ENCODE measurements at regions not wholly inside any gene's neighbourhood (a gene's known extent, or its start where the extent isn't known, plus 50 kb on each side); places are given as distances from the start of the nearest gene placed in this dataset.
"Not testable (repeated sequence)": the region's sequence is repeated elsewhere in the genome, so short reads cannot be mapped to it uniquely, and the experiment has no call there.

- H3K27ac ChIP-seq: no peak overlapping the region
- H3K36me3 ChIP-seq: no peaks in the 10 kb centered on the region
- TF ChIP-seq POLR2A (IDR thresholded peaks at IDR 0.05) (no peak), CTCF (IDR thresholded peaks at IDR 0.05) (no peak)
- no peaks in the 10 kb centered on the region for H3K9me3 ChIP-seq
- peaks cover 0 to 4% of the 10 kb centered on the region in 2 donors for H3K4me1 ChIP-seq
- H3K4me3 ChIP-seq (replicated peaks in 1 of 3): no peak overlapping the region
- H3K27me3 ChIP-seq: no peaks in the 10 kb centered on the region
- 77 to 82% methylated on average over 3 of the region's 3 CpGs for WGBS, 2 donors
- intact Hi-C loops (cut with DNase I): no loop called here
- DNase-seq: no peak
Measured at GRCh38 chr3:178350763-178351162, 185.5 kb upstream of the KCNMB2 start.

DNA sequence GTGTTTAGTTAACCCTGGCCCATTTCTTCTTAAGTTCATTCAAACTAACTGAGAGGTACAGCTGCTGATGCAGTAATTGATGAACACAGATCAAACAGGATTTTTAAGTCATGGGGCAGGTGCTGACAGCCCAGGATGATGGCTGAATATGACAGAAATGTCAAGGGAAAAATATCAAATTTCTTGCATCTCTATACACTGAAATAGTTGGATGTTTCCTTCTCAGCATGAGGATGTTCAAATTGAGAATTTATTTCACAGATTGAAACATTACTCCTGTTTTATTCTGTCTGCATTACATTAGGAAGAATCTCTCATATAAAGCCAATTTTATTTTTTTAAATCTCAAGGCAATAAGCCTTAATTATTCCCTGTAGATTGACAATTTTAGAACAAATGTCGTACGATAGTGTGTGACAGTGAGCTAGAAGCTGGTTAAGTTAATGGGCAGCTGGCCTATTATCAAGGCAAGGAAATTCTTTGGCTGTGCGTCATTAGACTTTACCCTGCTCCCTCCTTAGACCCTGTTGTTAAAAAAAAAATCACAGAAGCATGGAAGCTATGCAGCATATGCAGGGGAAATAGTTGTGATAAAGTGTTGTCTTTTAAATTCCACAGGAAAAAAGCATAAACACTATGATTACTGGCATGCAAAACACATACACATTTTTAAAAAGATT lies 183.8 kb upstream of the KCNMB2 start:
- no peak for TF ChIP-seq CTCF (IDR thresholded peaks at IDR 0.05)
- no peak for TF ChIP-seq POLR2A (IDR thresholded peaks at IDR 0.05)
- no peak for DNase-seq
- Histone ChIP-seq H3K36me3 (no peaks in the 10 kb centered on the region), H3K4me1 (peaks cover 0 to 4% of the 10 kb centered on the region in 2 donors), H3K4me3 (replicated peaks in 1 of 3) (no peak overlapping the region), H3K9me3 (no peaks in the 10 kb centered on the region), H3K27me3 (no peaks in the 10 kb centered on the region), H3K27ac (no peak overlapping the region)
- WGBS, 2 donors: 58 to 60% methylated on average over 3 of the region's 3 CpGs
- intact Hi-C loops (cut with DNase I): no loop called here

DNA sequence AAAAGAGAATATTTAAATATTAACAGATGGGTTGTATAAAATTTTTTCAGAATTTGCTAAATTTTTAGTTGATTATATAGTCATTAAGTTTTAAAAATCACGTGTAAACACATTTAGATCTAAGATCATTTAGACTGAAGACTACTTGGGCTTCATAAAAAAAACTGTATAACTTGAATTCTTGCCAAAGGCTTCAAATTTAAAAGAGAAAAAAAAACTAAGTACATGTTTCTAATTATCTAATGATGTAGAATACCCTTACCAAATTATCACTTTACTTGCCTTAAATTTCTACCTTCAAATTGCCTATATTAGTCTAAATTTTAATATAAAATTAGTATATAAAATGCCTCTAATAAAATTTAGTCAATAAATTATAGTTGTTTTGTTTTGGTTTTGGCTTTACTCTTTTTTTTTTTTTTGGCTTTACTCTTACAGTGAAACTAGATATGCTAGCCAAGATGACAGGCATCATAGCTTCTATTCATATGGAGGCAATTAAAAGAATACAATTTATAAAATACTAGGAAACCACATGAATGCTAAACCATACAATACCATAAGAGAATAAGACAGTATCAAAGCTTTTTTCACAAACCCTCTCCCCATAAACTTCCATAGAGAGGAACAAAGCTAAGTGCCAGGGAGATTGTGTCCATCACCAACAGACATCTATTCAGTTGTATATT lies 183.1 kb upstream of the KCNMB2 start:
- no peak for DNase-seq
- Histone ChIP-seq H3K36me3 (no peaks in the 10 kb centered on the region), H3K27ac (no peak overlapping the region), H3K4me1 (peaks cover 0 to 4% of the 10 kb centered on the region in 2 donors), H3K4me3 (replicated peaks in 1 of 3) (no peak overlapping the region), H3K27me3 (no peaks in the 10 kb centered on the region), H3K9me3 (no peaks in the 10 kb centered on the region)
- intact Hi-C loops (cut with DNase I): no loop called here
- WGBS, 2 donors: 47 to 54% methylated on average over 1 of the region's 1 CpG
- TF ChIP-seq POLR2A (IDR thresholded peaks at IDR 0.05) (no peak), CTCF (IDR thresholded peaks at IDR 0.05) (no peak)

DNA sequence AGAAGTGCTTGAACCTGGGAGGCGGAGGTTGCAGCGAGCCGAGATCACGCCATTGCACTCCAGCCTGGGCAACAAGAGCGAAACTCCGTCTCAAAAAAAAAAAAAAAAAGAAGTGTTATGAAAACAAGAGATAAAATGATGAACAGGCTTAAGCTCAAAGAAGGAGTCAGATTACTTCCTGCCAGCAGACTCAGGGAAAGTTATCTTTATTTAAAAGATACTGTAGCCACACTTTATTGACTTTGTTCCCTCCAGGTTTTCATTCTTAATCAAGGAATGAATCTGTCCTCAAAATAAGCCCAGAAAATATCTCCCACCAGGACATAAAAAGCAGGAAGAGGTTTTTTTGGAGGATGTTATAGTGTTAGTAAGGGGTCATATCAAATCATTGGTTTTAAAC lies 176.5 kb upstream of the KCNMB2 start:
- DNase-seq: no peak
- no peaks in the 10 kb centered on the region for H3K4me1 ChIP-seq
- 77 to 84% methylated on average over 6 of the region's 6 CpGs for whole genome bisulfite sequencing, 2 donors
- intact Hi-C loops (cut with DNase I): no loop called here
- H3K36me3 ChIP-seq: no peaks in the 10 kb centered on the region
- no peaks in the 10 kb centered on the region for H3K9me3 ChIP-seq
- H3K27ac ChIP-seq: no peak overlapping the region
- no peaks in the 10 kb centered on the region for H3K27me3 ChIP-seq
- TF ChIP-seq CTCF (IDR thresholded peaks at IDR 0.05): no peak
- no peak for TF ChIP-seq POLR2A (IDR thresholded peaks at IDR 0.05)
- no peak overlapping the region for H3K4me3 ChIP-seq (replicated peaks in 1 of 3)

DNA sequence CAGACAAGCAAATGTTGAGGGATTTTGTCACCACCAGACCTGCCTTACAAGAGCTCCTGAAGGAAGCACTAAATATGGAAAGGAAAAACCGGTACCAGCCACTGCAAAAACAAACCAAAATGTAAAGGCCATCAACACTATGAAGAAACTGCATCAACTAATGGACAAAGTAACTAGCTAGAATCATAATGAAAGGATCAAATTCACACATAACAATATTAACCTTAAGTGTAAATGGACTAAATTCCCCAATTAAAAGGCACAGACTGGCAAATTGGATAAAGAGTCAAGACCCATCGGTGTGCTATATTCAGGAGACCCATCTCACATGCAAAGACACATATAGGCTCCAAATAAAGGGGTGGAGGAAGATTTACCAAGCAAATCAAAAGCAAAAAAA lies 173.2 kb upstream of the KCNMB2 start:
- WGBS, 2 donors: 91 to 100% methylated on average over 2 of the region's 2 CpGs
- intact Hi-C loops (cut with DNase I); H3K27ac ChIP-seq; H3K27me3 ChIP-seq; H3K4me1 ChIP-seq; DNase-seq; H3K36me3 ChIP-seq; H3K9me3 ChIP-seq; H3K4me3 ChIP-seq (replicated peaks in 1 of 3): not testable (repeated sequence)

Measured in thyroid gland (tissue), 4 donors.